Tibial nerve (tissue), 4 donors: ENCODE measurements at regions not wholly inside any gene's neighbourhood (a gene's known extent, or its start where the extent isn't known, plus 50 kb on each side); places are given as distances from the start of the nearest gene placed in this dataset.

ENCODE experiments used
- DNase-seq, 2 donors: peaks; one replicate each; pipeline ENCODE4 v3.0.0-alpha.2; 2019; ENCODE audit warnings: low spot score in 2 of 2
- H3K27ac ChIP-seq, 4 donors: fragments of 200-600 bp; sonication (generic) in 3 of 4; one replicate each; pipeline ENCODE4 v1.5.1; 2017 to 2019; ENCODE audit warnings: mild to moderate bottlenecking in 1 of 4
- H3K27me3 ChIP-seq, 2 donors: fragments of 200-600 bp; sonication (generic) in 1 of 2; one replicate each; pipeline versions ENCODE4 v1.5.1 to v1.6.0; 2017 to 2019
- H3K36me3 ChIP-seq, 3 donors: fragments of 200-600 bp; sonication (generic); one replicate each; pipeline ENCODE4 v1.5.1; 2018 to 2019
- H3K4me1 ChIP-seq, 4 donors: fragments of 200-600 bp; sonication (generic) in 3 of 4; one replicate each; pipeline ENCODE4 v1.5.1; 2017 to 2019
- H3K4me3 ChIP-seq, 4 donors: fragments of 200-600 bp; sonication (generic) in 3 of 4; one replicate each; pipeline ENCODE4 v1.5.1; 2017 to 2019; ENCODE audit warnings: mild to moderate bottlenecking in 1 of 4, moderate library complexity in 1 of 4
- H3K9me3 ChIP-seq, 4 donors: fragments of 200-600 bp; sonication (generic) in 3 of 4; one replicate each; pipeline ENCODE4 v1.5.1; 2017 to 2019
- EP300 ChIP-seq, 2 donors: sonication (generic); formaldehyde crosslinking; IDR thresholded peaks; one replicate each; pipeline ENCODE4 v1.6.1; 2017; ENCODE audit warnings: antibody characterized with exemption in 2 of 2, mild to moderate bottlenecking in 1 of 2
- POLR2A ChIP-seq, 2 donors: fragments of 450-650 bp; IDR thresholded peaks; one replicate each; pipeline ENCODE4 v1.6.1; 2017; ENCODE audit warnings: antibody characterized with exemption in 2 of 2, mild to moderate bottlenecking in 2 of 2, moderate library complexity in 2 of 2
- WGBS, 2 donors: methylation state at CpG; one replicate each; pipeline ENCODE4 v1.1.5; 2018; 5-methylcytosine and 5-hydroxymethylcytosine counted together
- TF ChIP-seq, protein P1 (sequence below), 5 experiments: fragments of 200-600 bp in 3 of 5; fragments of 450-650 bp in 2 of 5; sonication (generic) in 3 of 5; IDR thresholded peaks; one replicate each; pipeline ENCODE4 v1.5.1; 2016 to 2019; ENCODE audit warnings: antibody characterized with exemption in 5 of 5, mild to moderate bottlenecking in 3 of 5, moderate library complexity in 2 of 5

DNA sequence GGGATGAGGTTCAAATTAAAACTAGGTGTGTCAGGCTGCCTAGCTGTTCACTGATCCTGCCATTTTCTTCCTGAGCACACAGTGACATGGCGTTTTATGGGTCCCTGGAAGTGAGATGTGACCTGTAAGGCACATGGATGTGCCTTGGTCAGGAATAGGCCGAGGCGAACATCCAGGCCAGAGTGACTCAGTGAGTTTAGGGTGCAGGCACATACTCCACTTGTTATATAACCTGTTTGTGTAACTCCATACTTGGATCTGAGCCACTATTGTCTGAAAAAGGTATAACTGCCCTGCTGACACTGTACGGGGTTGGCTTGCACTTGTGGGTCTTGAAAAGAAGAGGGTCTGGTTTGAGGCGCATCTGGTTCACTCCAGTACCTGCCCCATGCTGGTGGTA, 150.1 kb upstream of the ADAMTS16 start:
- Histone ChIP-seq H3K4me3 (no peak overlapping the region), H3K9me3 (no peaks in the 10 kb centered on the region), H3K27me3 (no peaks in the 10 kb centered on the region), H3K4me1 (peaks cover 0 to 7% (median 0%) of the 10 kb centered on the region in 4 donors), H3K27ac (no peak overlapping the region), H3K36me3 (no peaks in the 10 kb centered on the region)
- WGBS, 2 donors = 83 to 91% methylated on average over 5 of the region's 5 CpGs
- TF ChIP-seq, protein P1, sequence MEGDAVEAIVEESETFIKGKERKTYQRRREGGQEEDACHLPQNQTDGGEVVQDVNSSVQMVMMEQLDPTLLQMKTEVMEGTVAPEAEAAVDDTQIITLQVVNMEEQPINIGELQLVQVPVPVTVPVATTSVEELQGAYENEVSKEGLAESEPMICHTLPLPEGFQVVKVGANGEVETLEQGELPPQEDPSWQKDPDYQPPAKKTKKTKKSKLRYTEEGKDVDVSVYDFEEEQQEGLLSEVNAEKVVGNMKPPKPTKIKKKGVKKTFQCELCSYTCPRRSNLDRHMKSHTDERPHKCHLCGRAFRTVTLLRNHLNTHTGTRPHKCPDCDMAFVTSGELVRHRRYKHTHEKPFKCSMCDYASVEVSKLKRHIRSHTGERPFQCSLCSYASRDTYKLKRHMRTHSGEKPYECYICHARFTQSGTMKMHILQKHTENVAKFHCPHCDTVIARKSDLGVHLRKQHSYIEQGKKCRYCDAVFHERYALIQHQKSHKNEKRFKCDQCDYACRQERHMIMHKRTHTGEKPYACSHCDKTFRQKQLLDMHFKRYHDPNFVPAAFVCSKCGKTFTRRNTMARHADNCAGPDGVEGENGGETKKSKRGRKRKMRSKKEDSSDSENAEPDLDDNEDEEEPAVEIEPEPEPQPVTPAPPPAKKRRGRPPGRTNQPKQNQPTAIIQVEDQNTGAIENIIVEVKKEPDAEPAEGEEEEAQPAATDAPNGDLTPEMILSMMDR (IDR thresholded peaks at IDR 0.05) = no peak
- TF ChIP-seq EP300 (IDR thresholded peaks at IDR 0.05) = no peak
- TF ChIP-seq POLR2A (IDR thresholded peaks at IDR 0.05) = no peak
- DNase-seq = no peak

- Histone ChIP-seq H3K27ac (no peak overlapping the region), H3K4me1 (peaks cover 0 to 7% (median 0%) of the 10 kb centered on the region in 4 donors), H3K4me3 (no peak overlapping the region), H3K36me3 (no peaks in the 10 kb centered on the region), H3K27me3 (no peaks in the 10 kb centered on the region), H3K9me3 (no peaks in the 10 kb centered on the region)
- 71 to 73% methylated on average over 4 of the region's 4 CpGs for WGBS, 2 donors
- DNase-seq = no peak
- TF ChIP-seq POLR2A (IDR thresholded peaks at IDR 0.05) = no peak
- TF ChIP-seq, protein P1 (IDR thresholded peaks at IDR 0.05) = no peak
- no peak for TF ChIP-seq EP300 (IDR thresholded peaks at IDR 0.05)
Measured at GRCh38 chr5:4990462-4990861, 149.7 kb upstream of the ADAMTS16 start.

DNA sequence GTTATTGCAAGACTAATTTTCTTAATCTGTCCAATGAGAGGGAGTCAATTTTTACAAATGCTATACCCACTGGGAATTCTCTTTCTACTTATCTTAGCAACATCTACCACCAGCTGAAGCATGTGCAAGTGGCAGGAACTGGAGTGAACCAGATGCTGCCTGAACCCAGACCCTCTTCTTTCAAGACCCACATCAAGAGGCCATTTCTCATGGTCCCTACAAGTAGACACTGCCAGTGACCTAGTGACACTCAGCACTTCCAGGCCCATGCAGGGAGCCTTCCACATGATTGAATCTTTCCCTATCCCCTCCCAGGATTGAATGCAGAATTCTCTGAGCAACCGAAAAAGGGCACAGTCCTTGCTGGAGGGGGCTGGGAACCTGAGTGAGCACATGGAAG, 148.2 kb upstream of the ADAMTS16 start:
- no peaks in the 10 kb centered on the region for H3K36me3 ChIP-seq
- no peak overlapping the region for H3K27ac ChIP-seq
- no peaks in the 10 kb centered on the region for H3K9me3 ChIP-seq
- TF ChIP-seq, protein P1 (IDR thresholded peaks at IDR 0.05) = no peak
- TF ChIP-seq EP300 (IDR thresholded peaks at IDR 0.05) (no peak), POLR2A (IDR thresholded peaks at IDR 0.05) (no peak)
- no peaks in the 10 kb centered on the region for H3K27me3 ChIP-seq
- H3K4me3 ChIP-seq = no peak overlapping the region
- H3K4me1 ChIP-seq = peaks cover 0 to 7% (median 0%) of the 10 kb centered on the region in 4 donors
- WGBS, 2 donors = 79 to 94% methylated on average over 1 of the region's 1 CpG
- no peak for DNase-seq

- no peaks in the 10 kb centered on the region for H3K27me3 ChIP-seq
- H3K4me1 ChIP-seq = no peaks in the 10 kb centered on the region
- H3K4me3 ChIP-seq = no peak overlapping the region
- no peak for DNase-seq
- WGBS, 2 donors = 42 to 52% methylated on average over 4 of the region's 4 CpGs
- H3K36me3 ChIP-seq = no peaks in the 10 kb centered on the region
- H3K9me3 ChIP-seq = no peaks in the 10 kb centered on the region
- no peak overlapping the region for H3K27ac ChIP-seq
- TF ChIP-seq, protein P1 (IDR thresholded peaks at IDR 0.05) = no peak
- TF ChIP-seq POLR2A (IDR thresholded peaks at IDR 0.05) (no peak), EP300 (IDR thresholded peaks at IDR 0.05) (no peak)
Measured at GRCh38 chr5:4995014-4995413, 145.1 kb upstream of the ADAMTS16 start.

DNA sequence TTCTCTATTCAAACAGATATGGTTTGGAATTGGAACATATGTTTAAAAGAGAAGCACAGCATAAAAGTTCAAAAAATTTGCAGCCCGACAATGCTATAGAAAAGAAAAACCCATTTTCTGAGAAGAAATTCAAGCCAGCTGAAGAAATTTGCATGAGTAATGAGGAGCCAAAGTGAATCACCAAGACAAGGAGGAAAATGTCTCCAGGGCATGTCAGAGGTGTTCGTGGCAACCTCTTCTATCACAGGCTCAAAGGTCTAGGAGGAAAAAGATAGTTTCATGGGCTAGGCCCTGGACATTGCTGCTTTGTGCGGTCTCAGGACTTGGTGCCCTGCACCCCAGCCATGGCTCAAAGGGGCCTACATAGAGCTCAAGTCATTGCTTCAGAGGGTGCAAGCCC, 134.8 kb upstream of the ADAMTS16 start:
- Histone ChIP-seq H3K27ac (no peak overlapping the region), H3K9me3 (no peaks in the 10 kb centered on the region), H3K4me1 (no peaks in the 10 kb centered on the region), H3K36me3 (no peaks in the 10 kb centered on the region), H3K4me3 (no peak overlapping the region), H3K27me3 (no peaks in the 10 kb centered on the region)
- DNase-seq = no peak
- 88 to 92% methylated on average over 3 of the region's 3 CpGs for WGBS, 2 donors
- TF ChIP-seq EP300 (IDR thresholded peaks at IDR 0.05) (no peak), POLR2A (IDR thresholded peaks at IDR 0.05) (no peak)
- TF ChIP-seq, protein P1 (IDR thresholded peaks at IDR 0.05) = no peak
